Astrocyte (in vitro differentiated cells and primary cell): ENCODE measurements at regions not wholly inside any gene's neighbourhood (a gene's known extent, or its start where the extent isn't known, plus 50 kb on each side); places are given as distances from the start of the nearest gene placed in this dataset.

Experiments
- DNase-seq: peaks from one replicate; pipeline ENCODE4 v3.0.0-alpha.2; 2010; ENCODE audit warnings: low read depth
- FAIRE-seq: peaks from 2 replicates; lab custom pipeline; 2011; peaks lifted over from hg19 to GRCh38; lab: Jason Lieb, UNC
- H2AFZ ChIP-seq: 2 replicates; pipeline ENCODE4 v1.6.0; 2012; ENCODE audit warnings: low read depth, low read length, inconsistent platforms
- H3K27ac ChIP-seq: 2 replicates; pipeline ENCODE4 v1.5.1; 2011; ENCODE audit warnings: low read depth, low read length, inconsistent platforms
- H3K27me3 ChIP-seq: 2 replicates; pipeline ENCODE4 v1.6.0; 2011; ENCODE audit warnings: low read length, inconsistent platforms; ENCODE audit not compliant: insufficient read depth
- H3K36me3 ChIP-seq: 2 replicates; pipeline ENCODE4 v1.5.1; 2011; ENCODE audit warnings: low read length, inconsistent platforms; ENCODE audit not compliant: insufficient read depth
- H3K4me1 ChIP-seq: 2 replicates; pipeline ENCODE4 v1.5.1; 2011; ENCODE audit warnings: low read length, inconsistent platforms; ENCODE audit not compliant: insufficient read depth
- H3K4me2 ChIP-seq: 2 replicates; pipeline ENCODE4 v1.6.0; 2012; ENCODE audit warnings: low read length, inconsistent platforms
- H3K4me3 ChIP-seq: 2 replicates; pipeline ENCODE4 v1.5.1; 2011; ENCODE audit warnings: low read depth, mild to moderate bottlenecking, low read length, inconsistent platforms; ENCODE audit not compliant: insufficient read depth
- H3K79me2 ChIP-seq: 2 replicates; pipeline ENCODE4 v1.6.0; 2012; ENCODE audit warnings: mild to moderate bottlenecking, low read length, inconsistent platforms; ENCODE audit not compliant: insufficient read depth
- H3K9ac ChIP-seq: 2 replicates; pipeline ENCODE4 v1.6.0; 2012; ENCODE audit warnings: mild to moderate bottlenecking, low read length, inconsistent platforms
- H3K9me3 ChIP-seq: 2 replicates; pipeline ENCODE4 v1.5.1; 2012; ENCODE audit warnings: low read depth, mild to moderate bottlenecking, low read length, inconsistent platforms; ENCODE audit not compliant: insufficient read depth
- H4K20me1 ChIP-seq: 2 replicates; pipeline ENCODE4 v1.6.0; 2012; ENCODE audit warnings: low read length, inconsistent platforms; ENCODE audit not compliant: insufficient read depth
- H3K27ac Mint-ChIP-seq: one replicate; pipeline ENCODE4 v1.8.0; 2021; ENCODE audit warnings: mild to moderate bottlenecking, mixed read lengths; ENCODE audit not compliant: unreplicated experiment
- H3K27me3 Mint-ChIP-seq: one replicate; pipeline ENCODE4 v1.8.0; 2021; ENCODE audit warnings: low read depth, mixed read lengths; ENCODE audit not compliant: unreplicated experiment
- H3K36me3 Mint-ChIP-seq: one replicate; pipeline ENCODE4 v1.8.0; 2021; ENCODE audit warnings: low read depth, mixed read lengths; ENCODE audit not compliant: unreplicated experiment
- H3K4me1 Mint-ChIP-seq: one replicate; pipeline ENCODE4 v1.8.0; 2021; ENCODE audit warnings: low read depth, mixed read lengths; ENCODE audit not compliant: unreplicated experiment
- H3K4me3 Mint-ChIP-seq: one replicate; pipeline ENCODE4 v1.8.0; 2021; ENCODE audit warnings: mild to moderate bottlenecking, moderate library complexity, mixed read lengths; ENCODE audit not compliant: unreplicated experiment
- H3K9me3 Mint-ChIP-seq: one replicate; pipeline ENCODE4 v1.8.0; 2021; ENCODE audit warnings: mild to moderate bottlenecking, mixed read lengths; ENCODE audit not compliant: unreplicated experiment
- CTCF ChIP-seq: IDR thresholded peaks from 2 replicates; pipeline ENCODE4 v1.5.1; 2011; ENCODE audit warnings: low read depth, mild to moderate bottlenecking, inconsistent platforms, low read length, moderate library complexity; ENCODE audit not compliant: insufficient read depth
- EZH2 ChIP-seq: IDR thresholded peaks from 2 replicates; pipeline ENCODE4 v1.6.1; 2012; ENCODE audit warnings: mild to moderate bottlenecking, low read length, inconsistent platforms; ENCODE audit not compliant: insufficient read depth

GRCh38 chr2:84152462-84152861 is 306.6 kb downstream of the SUCLG1 start:
- Histone ChIP-seq H3K79me2 (no peaks in the 10 kb centered on the region), H3K4me1 (no peaks in the 10 kb centered on the region), H3K36me3 (no peaks in the 10 kb centered on the region), H3K27ac (no peak overlapping the region), H2AFZ (no peak overlapping the region), H3K9me3 (no peaks in the 10 kb centered on the region), H3K9ac (no peak overlapping the region), H3K4me3 (no peak overlapping the region), H3K27me3 (no peaks in the 10 kb centered on the region), H4K20me1 (no peaks in the 10 kb centered on the region), H3K4me2 (no peak overlapping the region)
- TF ChIP-seq CTCF (no peak), EZH2 (no peak)
- no peaks in the 10 kb centered on the region for H3K27me3 Mint-ChIP-seq
- H3K4me3 Mint-ChIP-seq: no peak overlapping the region
- FAIRE-seq (no peak), DNase-seq (no peak)
- H3K4me1 Mint-ChIP-seq: peaks cover 4% of the 10 kb centered on the region
- H3K9me3 Mint-ChIP-seq: no peaks in the 10 kb centered on the region
- no peak overlapping the region for H3K27ac Mint-ChIP-seq
- H3K36me3 Mint-ChIP-seq: no peaks in the 10 kb centered on the region

- no peaks in the 10 kb centered on the region for H3K4me1 ChIP-seq
- no peaks in the 10 kb centered on the region for H3K27me3 ChIP-seq
- no peak overlapping the region for H3K4me2 ChIP-seq
- no peaks in the 10 kb centered on the region for H3K79me2 ChIP-seq
- DNase-seq: no peak
- Mint-ChIP-seq H3K27me3 (no peaks in the 10 kb centered on the region), H3K4me1 (peaks cover 3% of the 10 kb centered on the region), H3K36me3 (no peaks in the 10 kb centered on the region), H3K9me3 (no peaks in the 10 kb centered on the region), H3K27ac (no peak overlapping the region), H3K4me3 (no peak overlapping the region)
- no peaks in the 10 kb centered on the region for H3K36me3 ChIP-seq
- no peak for TF ChIP-seq EZH2
- TF ChIP-seq CTCF: no peak
- H3K9ac ChIP-seq: no peak overlapping the region
- no peak for FAIRE-seq
- H3K4me3 ChIP-seq: no peak overlapping the region
- no peaks in the 10 kb centered on the region for H4K20me1 ChIP-seq
- H3K27ac ChIP-seq: no peak overlapping the region
- no peak overlapping the region for H2AFZ ChIP-seq
- H3K9me3 ChIP-seq: no peaks in the 10 kb centered on the region
Observed at GRCh38 chr2:84144345-84144744, 314.7 kb downstream of the SUCLG1 start.

GRCh38 chr2:84137034-84137433 is 322.0 kb downstream of the SUCLG1 start:
- H3K36me3 ChIP-seq: no peaks in the 10 kb centered on the region
- H3K9ac ChIP-seq: no peak overlapping the region
- H3K4me1 ChIP-seq: no peaks in the 10 kb centered on the region
- H4K20me1 ChIP-seq: no peaks in the 10 kb centered on the region
- Mint-ChIP-seq H3K9me3 (no peaks in the 10 kb centered on the region), H3K4me1 (no peaks in the 10 kb centered on the region), H3K27me3 (no peaks in the 10 kb centered on the region), H3K36me3 (no peaks in the 10 kb centered on the region), H3K4me3 (no peak overlapping the region), H3K27ac (no peak overlapping the region)
- H3K9me3 ChIP-seq: no peaks in the 10 kb centered on the region
- FAIRE-seq (no peak), DNase-seq (no peak)
- TF ChIP-seq CTCF (no peak), EZH2 (no peak)
- no peak overlapping the region for H3K4me3 ChIP-seq
- no peak overlapping the region for H2AFZ ChIP-seq
- H3K27ac ChIP-seq: no peak overlapping the region
- H3K27me3 ChIP-seq: no peaks in the 10 kb centered on the region
- H3K4me2 ChIP-seq: no peak overlapping the region
- no peaks in the 10 kb centered on the region for H3K79me2 ChIP-seq
